ENCODE measurements at regions not wholly inside any gene's neighbourhood (a gene's known extent, or its start where the extent isn't known, plus 50 kb on each side); places are given as distances from the start of the nearest gene placed in this dataset.

GRCh38 chr11:106158406-106158805, 80.9 kb downstream of the AASDHPPT start:
- DNase-seq: no peak
- ATAC-seq: no peak
- Histone ChIP-seq H3F3A (ENCODE audit: low read length, unreplicated experiment) (no peaks in the 10 kb centered on the region), H4K20me1 (ENCODE audit: low read length) (no peaks in the 10 kb centered on the region), H3K79me2 (ENCODE audit: low read length) (no peaks in the 10 kb centered on the region), H3K4me1 (ENCODE audit: insufficient read depth, low read length) (no peaks in the 10 kb centered on the region), H3K4me2 (ENCODE audit: low read length) (no peak overlapping the region), H3K36me3 (ENCODE audit: low read depth, low read length) (no peaks in the 10 kb centered on the region), H3K9me3 (ENCODE audit: low read length) (peaks cover 4% of the 10 kb centered on the region; the same call in 1 of the 2 replicates), H3K9me2 (replicated peaks; ENCODE audit: low read length) (no peaks in the 10 kb centered on the region), H3K27ac (ENCODE audit: low read length) (no peak overlapping the region), H3K4me3 (ENCODE audit: low read length) (no peak overlapping the region), H3K27me3 (ENCODE audit: low read length) (no peaks in the 10 kb centered on the region), H3K9ac (ENCODE audit: low read length) (no peak overlapping the region), H2AFZ (ENCODE audit: low read length) (no peak overlapping the region)
- no TSS peak for BruUV-seq (replicated peaks)
- TF ChIP-seq EZH2phosphoT487 (IDR thresholded peaks at IDR 0.05; ENCODE audit: borderline replicate concordance, low read length) (no peak), CTCF (conservative IDR thresholded peaks at IDR 0.05; ENCODE audit: low read depth, low read length) (no peak), EZH2 (IDR thresholded peaks at IDR 0.05; ENCODE audit: low read length, unreplicated experiment) (no peak)
- CTCF ChIA-PET: interaction anchor here (0.6 kb wide), 1 partner anchor 22 kb away, joined by 3 read pairs; no protein-coding TSS in a partner anchor
- intact Hi-C loops (cut with micrococcal nuclease): loop anchor here (5.0 to 10.0 kb wide), 3 partner anchors 124 to 879 kb away; no protein-coding TSS in a partner anchor
- POLR2A ChIA-PET (ENCODE audit: unreplicated experiment): no interaction called here

DNA sequence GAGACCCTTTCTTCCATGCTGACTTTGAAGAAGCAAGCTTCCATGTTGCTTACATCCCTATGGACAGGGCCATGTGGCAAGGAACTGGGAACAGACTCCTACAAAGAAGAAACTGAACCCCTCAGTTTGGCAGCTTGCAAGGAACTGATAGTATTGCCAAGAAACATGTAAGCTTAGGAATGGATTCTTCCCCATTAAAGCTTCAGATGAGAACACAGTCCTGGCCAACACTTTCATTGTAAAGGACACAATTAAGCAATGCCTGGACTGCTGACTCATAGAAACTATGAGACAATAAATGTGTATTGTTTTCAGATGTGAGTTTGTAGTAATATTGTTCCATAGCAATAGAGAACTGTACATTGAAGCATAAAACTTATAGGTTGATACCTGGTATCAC, 82.4 kb downstream of the AASDHPPT start:
- 0 out of 2 replicates have a peak, but pooled peaks have one; percentile 23 for ATAC-seq
- no peaks in the 10 kb centered on the region for H3F3A ChIP-seq (ENCODE audit: low read length, unreplicated experiment)
- no peak overlapping the region for H2AFZ ChIP-seq (ENCODE audit: low read length)
- no peak overlapping the region for H3K4me3 ChIP-seq (ENCODE audit: low read length)
- no peaks in the 10 kb centered on the region for H3K36me3 ChIP-seq (ENCODE audit: low read depth, low read length)
- no peaks in the 10 kb centered on the region for H4K20me1 ChIP-seq (ENCODE audit: low read length)
- H3K27me3 ChIP-seq (ENCODE audit: low read length): no peaks in the 10 kb centered on the region
- H3K9me2 ChIP-seq (replicated peaks; ENCODE audit: low read length): no peaks in the 10 kb centered on the region
- H3K4me2 ChIP-seq (ENCODE audit: low read length): no peak overlapping the region
- H3K9me3 ChIP-seq (ENCODE audit: low read length): peaks cover 4% of the 10 kb centered on the region; the same call in 1 of the 2 replicates
- no peak overlapping the region for H3K27ac ChIP-seq (ENCODE audit: low read length)
- H3K4me1 ChIP-seq (ENCODE audit: insufficient read depth, low read length): no peaks in the 10 kb centered on the region
- ChIA-PET CTCF (no interaction called here), POLR2A (ENCODE audit: unreplicated experiment) (no interaction called here)
- no peak for TF ChIP-seq CTCF (conservative IDR thresholded peaks at IDR 0.05; ENCODE audit: low read depth, low read length)
- no peak for TF ChIP-seq EZH2 (IDR thresholded peaks at IDR 0.05; ENCODE audit: low read length, unreplicated experiment)
- no peak for TF ChIP-seq EZH2phosphoT487 (IDR thresholded peaks at IDR 0.05; ENCODE audit: borderline replicate concordance, low read length)
- no TSS peak for BruUV-seq (replicated peaks)
- no peak for DNase-seq
- no peaks in the 10 kb centered on the region for H3K79me2 ChIP-seq (ENCODE audit: low read length)
- no peak overlapping the region for H3K9ac ChIP-seq (ENCODE audit: low read length)
- intact Hi-C loops (cut with micrococcal nuclease): loop anchor here (5.0 to 10.0 kb wide), 3 partner anchors 122 to 877 kb away; no protein-coding TSS in a partner anchor

GRCh38 chr11:106160494-106160893, 83.0 kb downstream of the AASDHPPT start:
- Histone ChIP-seq H3K9me3 (ENCODE audit: low read length) (peaks cover 4% of the 10 kb centered on the region; the same call in 1 of the 2 replicates), H3K4me3 (ENCODE audit: low read length) (no peak overlapping the region), H3K9ac (ENCODE audit: low read length) (no peak overlapping the region), H2AFZ (ENCODE audit: low read length) (0 out of 2 replicates have a peak overlapping the region, but pooled peaks have one; percentile 10), H3K36me3 (ENCODE audit: low read depth, low read length) (no peaks in the 10 kb centered on the region), H3K27me3 (ENCODE audit: low read length) (no peaks in the 10 kb centered on the region), H3K4me2 (ENCODE audit: low read length) (no peak overlapping the region), H4K20me1 (ENCODE audit: low read length) (no peaks in the 10 kb centered on the region), H3F3A (ENCODE audit: low read length, unreplicated experiment) (no peaks in the 10 kb centered on the region), H3K4me1 (ENCODE audit: insufficient read depth, low read length) (no peaks in the 10 kb centered on the region), H3K79me2 (ENCODE audit: low read length) (no peaks in the 10 kb centered on the region), H3K27ac (ENCODE audit: low read length) (no peak overlapping the region), H3K9me2 (replicated peaks; ENCODE audit: low read length) (no peaks in the 10 kb centered on the region)
- ATAC-seq: no peak
- POLR2A ChIA-PET (ENCODE audit: unreplicated experiment): no interaction called here
- intact Hi-C loops (cut with micrococcal nuclease): no loop called here
- no TSS peak for BruUV-seq (replicated peaks)
- no peak for TF ChIP-seq EZH2 (IDR thresholded peaks at IDR 0.05; ENCODE audit: low read length, unreplicated experiment)
- no peak for TF ChIP-seq EZH2phosphoT487 (IDR thresholded peaks at IDR 0.05; ENCODE audit: borderline replicate concordance, low read length)
- TF ChIP-seq CTCF (conservative IDR thresholded peaks at IDR 0.05; ENCODE audit: low read depth, low read length): no peak
- CTCF ChIA-PET: no interaction called here
- no peak for DNase-seq

Data from PC-3 (cell line).